Caco-2 (cell line): ENCODE measurements at regions not wholly inside any gene's neighbourhood (a gene's known extent, or its start where the extent isn't known, plus 50 kb on each side); places are given as distances from the start of the nearest gene placed in this dataset.

ENCODE experiments used
- BruUV-seq: library from RNA; stranded (reverse); fragments of 400-500 nt; replicated peaks from 2 replicates; lab custom pipeline; 2021; lab: Mats Ljungman, UMichigan
- CTCF ChIA-PET: fragments of 300-600 bp; sonication (Branson Sonifier 250); formaldehyde crosslinking; loops from one replicate; lab custom pipeline; 2022; ENCODE audit warnings: antibody characterized with exemption; lab: Charles Lee
- POLR2A ChIA-PET: fragments of 300-600 bp; sonication (Branson Sonifier 250); formaldehyde crosslinking; loops from one replicate; lab custom pipeline; 2022; ENCODE audit warnings: antibody characterized with exemption; lab: Charles Lee
- DNase-seq, 2 experiments: peaks; one replicate each; pipeline versions ENCODE4 v3.0.0 to v3.0.0-alpha.2; 2020 to 2022
- H3K27me3 ChIP-seq: replicated peaks from 2 replicates; pipeline ENCODE4 v1.6.0; 2011; ENCODE audit warnings: low read length; ENCODE audit not compliant: control insufficient read depth, insufficient read depth
- H3K36me3 ChIP-seq: 2 replicates; pipeline ENCODE4 v1.5.1; 2011; ENCODE audit warnings: low read length; ENCODE audit not compliant: control insufficient read depth, insufficient read depth
- H3K4me1 ChIP-seq: fragments of 250-450 bp; sonication (Bioruptor Pico); 2 replicates; pipeline ENCODE4 v1.5.1; 2020; ENCODE audit warnings: mild to moderate bottlenecking
- H3K4me3 ChIP-seq: 2 replicates; pipeline ENCODE4 v1.5.1; 2011; ENCODE audit warnings: low read depth, mild to moderate bottlenecking, control low read depth, low read length
- H3K9me3 ChIP-seq: fragments of 250-450 bp; sonication (Bioruptor Pico); 2 replicates; pipeline ENCODE4 v1.5.1; 2020; ENCODE audit warnings: mild to moderate bottlenecking, moderate library complexity
- H3K27ac Mint-ChIP-seq: one replicate; pipeline ENCODE4 v1.8.0; 2022; ENCODE audit warnings: mixed read lengths; ENCODE audit not compliant: unreplicated experiment
- H3K27me3 Mint-ChIP-seq: one replicate; pipeline ENCODE4 v1.8.0; 2022; ENCODE audit warnings: mixed read lengths; ENCODE audit not compliant: insufficient read depth, unreplicated experiment
- H3K36me3 Mint-ChIP-seq: one replicate; pipeline ENCODE4 v1.8.0; 2022; ENCODE audit warnings: mild to moderate bottlenecking, mixed read lengths; ENCODE audit not compliant: insufficient read depth, unreplicated experiment
- H3K4me1 Mint-ChIP-seq: one replicate; pipeline ENCODE4 v1.8.0; 2022; ENCODE audit warnings: low read depth, mixed read lengths; ENCODE audit not compliant: unreplicated experiment
- H3K4me3 Mint-ChIP-seq: one replicate; pipeline ENCODE4 v1.8.0; 2022; ENCODE audit warnings: mild to moderate bottlenecking, moderate library complexity, mixed read lengths; ENCODE audit not compliant: unreplicated experiment
- H3K9me3 Mint-ChIP-seq: one replicate; pipeline ENCODE4 v1.8.0; 2022; ENCODE audit warnings: mixed read lengths; ENCODE audit not compliant: unreplicated experiment
- intact Hi-C: fragments of 100-400 bp; cut with micrococcal nuclease; formaldehyde crosslinking; loops from one replicate; pipeline ENCODE4 v1.10.0; 2022; ENCODE audit not compliant: unreplicated experiment
- TF ChIP-seq, protein P1 (sequence below), 2 experiments: fragments of 200-600 bp in 1 of 2; IDR thresholded peaks; 1 replicate in 1 of 2; 2 replicates in 1 of 2; pipeline versions ENCODE4 v1.5.1 to v1.8.0; 2011 to 2022; ENCODE audit warnings: antibody characterized with exemption in 1 of 2, control low read depth in 1 of 2, inconsistent platforms in 1 of 2, low read depth in 1 of 2, low read length in 1 of 2, mild to moderate bottlenecking in 1 of 2, moderate library complexity in 1 of 2; ENCODE audit not compliant: insufficient read depth in 1 of 2, severe bottlenecking in 1 of 2, unreplicated experiment in 1 of 2

DNA sequence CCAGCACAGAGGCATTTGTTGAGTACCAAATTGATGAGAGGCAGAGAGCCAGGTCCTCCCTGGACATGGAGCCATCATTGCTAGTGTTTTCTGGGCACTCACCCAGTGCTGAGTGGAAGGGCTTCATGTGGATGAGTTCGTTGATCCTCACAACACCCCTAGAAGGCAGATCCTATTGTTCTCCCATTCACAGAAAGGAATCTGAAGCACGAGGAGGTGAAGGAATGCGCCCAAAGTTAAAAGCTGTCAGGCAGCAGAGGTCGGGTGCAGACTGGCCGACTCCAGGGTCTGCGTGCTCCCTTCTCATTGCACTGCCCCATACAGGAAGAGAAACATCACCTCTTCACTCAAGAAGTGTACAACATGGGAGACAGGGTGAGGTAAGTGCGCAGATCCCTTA is 153.5 kb upstream of the TNPO1 start:
- intact Hi-C loops: no loop called here

DNA sequence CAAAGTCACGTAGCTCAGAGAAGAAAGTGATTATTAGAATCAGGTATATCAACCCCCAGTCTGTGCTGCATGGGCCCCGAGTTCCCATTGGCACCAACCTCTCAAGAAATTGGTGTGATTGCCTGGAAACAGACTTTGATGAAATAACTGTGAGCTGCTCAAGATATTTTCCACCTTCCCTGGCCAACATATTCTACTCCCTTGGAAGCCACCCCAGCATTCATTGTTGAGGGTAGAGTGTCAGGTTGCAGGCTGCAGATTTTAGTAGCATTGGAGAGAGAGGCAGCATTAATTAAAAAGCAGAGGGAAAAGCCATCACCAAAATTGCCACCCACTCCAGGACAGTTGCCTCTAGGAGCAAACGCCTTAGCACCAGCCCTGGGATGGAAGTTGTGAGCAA is 154.2 kb upstream of the TNPO1 start:
- H3K4me3 Mint-ChIP-seq: no peak overlapping the region
- H3K27ac Mint-ChIP-seq: no peak overlapping the region
- DNase-seq: no peak
- intact Hi-C loops: no loop called here
- TF ChIP-seq, protein P1, sequence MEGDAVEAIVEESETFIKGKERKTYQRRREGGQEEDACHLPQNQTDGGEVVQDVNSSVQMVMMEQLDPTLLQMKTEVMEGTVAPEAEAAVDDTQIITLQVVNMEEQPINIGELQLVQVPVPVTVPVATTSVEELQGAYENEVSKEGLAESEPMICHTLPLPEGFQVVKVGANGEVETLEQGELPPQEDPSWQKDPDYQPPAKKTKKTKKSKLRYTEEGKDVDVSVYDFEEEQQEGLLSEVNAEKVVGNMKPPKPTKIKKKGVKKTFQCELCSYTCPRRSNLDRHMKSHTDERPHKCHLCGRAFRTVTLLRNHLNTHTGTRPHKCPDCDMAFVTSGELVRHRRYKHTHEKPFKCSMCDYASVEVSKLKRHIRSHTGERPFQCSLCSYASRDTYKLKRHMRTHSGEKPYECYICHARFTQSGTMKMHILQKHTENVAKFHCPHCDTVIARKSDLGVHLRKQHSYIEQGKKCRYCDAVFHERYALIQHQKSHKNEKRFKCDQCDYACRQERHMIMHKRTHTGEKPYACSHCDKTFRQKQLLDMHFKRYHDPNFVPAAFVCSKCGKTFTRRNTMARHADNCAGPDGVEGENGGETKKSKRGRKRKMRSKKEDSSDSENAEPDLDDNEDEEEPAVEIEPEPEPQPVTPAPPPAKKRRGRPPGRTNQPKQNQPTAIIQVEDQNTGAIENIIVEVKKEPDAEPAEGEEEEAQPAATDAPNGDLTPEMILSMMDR (IDR thresholded peaks at IDR 0.05; ENCODE audit: insufficient read depth in 1 of 2, low read depth in 1 of 2, low read length in 1 of 2, severe bottlenecking in 1 of 2, unreplicated experiment in 1 of 2): no peak
- ChIA-PET CTCF (no interaction called here), POLR2A (no interaction called here)
- H3K9me3 Mint-ChIP-seq: no peaks in the 10 kb centered on the region
- no peaks in the 10 kb centered on the region for H3K4me1 Mint-ChIP-seq
- no peaks in the 10 kb centered on the region for H3K27me3 Mint-ChIP-seq
- Histone ChIP-seq H3K4me3 (no peak overlapping the region), H3K4me1 (peaks cover 5% of the 10 kb centered on the region; the same call in 1 of the 2 replicates), H3K36me3 (no peaks in the 10 kb centered on the region), H3K27me3 (no peaks in the 10 kb centered on the region), H3K9me3 (no peaks in the 10 kb centered on the region)
- no TSS peak for BruUV-seq
- no peaks in the 10 kb centered on the region for H3K36me3 Mint-ChIP-seq

More for the DNA sequence above, 153.5 kb upstream of the TNPO1 start:
- Mint-ChIP-seq H3K4me1 (no peaks in the 10 kb centered on the region), H3K36me3 (no peaks in the 10 kb centered on the region), H3K27ac (no peak overlapping the region), H3K4me3 (no peak overlapping the region), H3K27me3 (no peaks in the 10 kb centered on the region), H3K9me3 (no peaks in the 10 kb centered on the region)
- TF ChIP-seq, protein P1 (IDR thresholded peaks at IDR 0.05; ENCODE audit: insufficient read depth in 1 of 2, low read depth in 1 of 2, low read length in 1 of 2, severe bottlenecking in 1 of 2, unreplicated experiment in 1 of 2): no peak
- Histone ChIP-seq H3K4me3 (no peak overlapping the region), H3K36me3 (no peaks in the 10 kb centered on the region), H3K9me3 (no peaks in the 10 kb centered on the region), H3K4me1 (peaks cover 4% of the 10 kb centered on the region; the same call in 1 of the 2 replicates), H3K27me3 (no peaks in the 10 kb centered on the region)
- ChIA-PET POLR2A (no interaction called here), CTCF (no interaction called here)
- BruUV-seq: no TSS peak
- no peak for DNase-seq

DNA sequence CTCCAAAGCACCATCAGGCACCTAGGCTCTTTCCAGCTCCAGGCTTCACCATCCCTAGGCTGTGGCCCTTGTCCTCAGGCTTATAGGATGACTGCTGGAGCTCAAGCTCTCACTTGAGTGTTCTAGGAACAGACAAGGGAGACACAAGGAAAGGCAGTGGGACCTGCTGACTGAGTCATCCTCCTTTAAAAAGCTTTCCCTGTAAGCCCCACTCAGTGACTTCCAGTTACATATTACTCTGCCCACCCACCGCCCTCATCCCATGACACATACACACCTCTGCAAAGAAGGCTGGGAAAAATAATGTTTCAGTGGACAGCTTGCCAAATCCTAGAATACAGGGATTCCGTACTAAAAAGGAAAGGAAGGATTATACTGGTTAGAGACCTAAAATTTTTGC is 154.2 kb upstream of the ZNF366 start:
- Histone ChIP-seq H3K4me1 (peaks cover 5% of the 10 kb centered on the region; the same call in 1 of the 2 replicates), H3K4me3 (no peak overlapping the region), H3K36me3 (no peaks in the 10 kb centered on the region), H3K27me3 (no peaks in the 10 kb centered on the region), H3K9me3 (no peaks in the 10 kb centered on the region)
- CTCF ChIA-PET: no interaction called here
- POLR2A ChIA-PET: no interaction called here
- Mint-ChIP-seq H3K36me3 (no peaks in the 10 kb centered on the region), H3K4me1 (no peaks in the 10 kb centered on the region), H3K27ac (no peak overlapping the region), H3K9me3 (no peaks in the 10 kb centered on the region), H3K27me3 (no peaks in the 10 kb centered on the region), H3K4me3 (no peak overlapping the region)
- intact Hi-C loops: no loop called here
- TF ChIP-seq, protein P1 (IDR thresholded peaks at IDR 0.05; ENCODE audit: insufficient read depth in 1 of 2, low read depth in 1 of 2, low read length in 1 of 2, severe bottlenecking in 1 of 2, unreplicated experiment in 1 of 2): no peak
- no TSS peak for BruUV-seq
- DNase-seq: no peak
